ENCODE measurements at regions not wholly inside any gene's neighbourhood (a gene's known extent, or its start where the extent isn't known, plus 50 kb on each side); places are given as distances from the start of the nearest gene placed in this dataset.

GRCh38 chr10:3295582-3296151 is 123.1 kb upstream of the PITRM1 start:
- no peak overlapping the region for H3K4me3 ChIP-seq (ENCODE audit: control insufficient read depth, low read depth, low read length)
- no peak for DNase-seq (ENCODE audit: low read depth)
- no peak for TF ChIP-seq CTCF (IDR thresholded peaks at IDR 0.05; ENCODE audit: control insufficient read depth, insufficient read depth, low read depth, low read length, missing control alignments)

GRCh38 chr10:3294919-3295581 is 122.5 kb upstream of the PITRM1 start:
- no peak for DNase-seq (ENCODE audit: low read depth)
- TF ChIP-seq CTCF (IDR thresholded peaks at IDR 0.05; ENCODE audit: control insufficient read depth, insufficient read depth, low read depth, low read length, missing control alignments), result no peak
- H3K4me3 ChIP-seq (ENCODE audit: control insufficient read depth, low read depth, low read length), result no peak overlapping the region

- no peak for TF ChIP-seq CTCF (IDR thresholded peaks at IDR 0.05; ENCODE audit: control insufficient read depth, insufficient read depth, low read depth, low read length, missing control alignments)
- no peak overlapping the region for H3K4me3 ChIP-seq (ENCODE audit: control insufficient read depth, low read depth, low read length)
- peak; percentile 17 for DNase-seq (ENCODE audit: low read depth)
Measured at GRCh38 chr10:3293581-3294431, 121.2 kb upstream of the PITRM1 start.

GRCh38 chr10:3292636-3293035 is 120.1 kb upstream of the PITRM1 start:
- no peak for TF ChIP-seq CTCF (IDR thresholded peaks at IDR 0.05; ENCODE audit: control insufficient read depth, insufficient read depth, low read depth, low read length, missing control alignments)
- no peak overlapping the region for H3K4me3 ChIP-seq (ENCODE audit: control insufficient read depth, low read depth, low read length)
- DNase-seq (ENCODE audit: low read depth), result no peak

GRCh38 chr10:3290550-3290949 is 118.0 kb upstream of the PITRM1 start:
- TF ChIP-seq CTCF (IDR thresholded peaks at IDR 0.05; ENCODE audit: control insufficient read depth, insufficient read depth, low read depth, low read length, missing control alignments), result no peak
- DNase-seq (ENCODE audit: low read depth), result no peak
- H3K4me3 ChIP-seq (ENCODE audit: control insufficient read depth, low read depth, low read length), result no peak overlapping the region

- no peak for TF ChIP-seq CTCF (IDR thresholded peaks at IDR 0.05; ENCODE audit: control insufficient read depth, insufficient read depth, low read depth, low read length, missing control alignments)
- H3K4me3 ChIP-seq (ENCODE audit: control insufficient read depth, low read depth, low read length), result no peak overlapping the region
- no peak for DNase-seq (ENCODE audit: low read depth)
Measured at GRCh38 chr10:3287572-3288445, 115.2 kb upstream of the PITRM1 start.
